NCI-H748 (cell line): ENCODE measurements at regions not wholly inside any gene's neighbourhood (a gene's known extent, or its start where the extent isn't known, plus 50 kb on each side); places are given as distances from the start of the nearest gene placed in this dataset.
"Not testable (repeated sequence)": the region's sequence is repeated elsewhere in the genome, so short reads cannot be mapped to it uniquely, and the experiment has no call there.

Source experiments
- DNase-seq: peaks from one replicate; lab custom pipeline; 2025; ENCODE audit not compliant: unreplicated experiment; lab: John Stamatoyannopoulos, UW

DNA sequence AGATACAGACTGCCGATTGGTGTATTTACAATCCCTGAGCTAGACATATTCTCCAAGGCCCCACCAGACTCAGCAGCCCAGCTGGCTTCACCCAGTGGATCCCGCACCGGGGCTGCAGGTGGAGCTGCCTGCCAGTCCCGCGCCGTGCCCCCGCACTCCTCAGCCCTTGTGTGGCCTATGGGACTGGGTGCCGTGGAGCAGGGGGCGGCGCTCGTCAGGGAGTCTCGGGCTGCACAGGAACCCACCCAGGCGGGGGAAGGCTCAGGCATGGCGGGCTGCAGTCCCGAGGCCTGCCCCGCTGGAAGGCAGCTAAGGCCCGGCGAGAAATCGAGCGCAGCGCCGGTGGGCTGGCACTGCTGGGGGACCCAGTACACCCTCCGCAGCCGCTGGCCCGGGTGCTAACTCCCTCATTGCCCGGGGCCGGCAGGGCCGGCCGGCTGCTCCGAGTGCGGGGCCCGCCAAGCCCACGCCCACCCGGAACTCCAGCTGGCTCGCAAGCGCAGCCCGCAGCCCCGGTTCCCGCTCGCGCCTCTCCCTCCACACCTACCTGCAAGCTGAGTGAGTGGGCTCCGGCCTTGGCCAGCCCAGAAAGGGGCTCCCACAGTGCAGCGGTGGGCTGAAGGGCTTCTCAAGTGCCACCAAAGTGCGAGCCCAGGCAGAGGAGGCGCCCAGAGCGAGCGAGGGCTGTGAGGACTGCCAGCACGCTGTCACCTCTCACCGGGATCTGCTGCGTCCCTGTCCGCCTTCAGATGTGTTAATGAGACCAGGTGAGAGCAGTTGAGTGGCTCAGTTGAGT is 137.8 kb upstream of the LCORL start:
- not testable (repeated sequence) for DNase-seq

DNA sequence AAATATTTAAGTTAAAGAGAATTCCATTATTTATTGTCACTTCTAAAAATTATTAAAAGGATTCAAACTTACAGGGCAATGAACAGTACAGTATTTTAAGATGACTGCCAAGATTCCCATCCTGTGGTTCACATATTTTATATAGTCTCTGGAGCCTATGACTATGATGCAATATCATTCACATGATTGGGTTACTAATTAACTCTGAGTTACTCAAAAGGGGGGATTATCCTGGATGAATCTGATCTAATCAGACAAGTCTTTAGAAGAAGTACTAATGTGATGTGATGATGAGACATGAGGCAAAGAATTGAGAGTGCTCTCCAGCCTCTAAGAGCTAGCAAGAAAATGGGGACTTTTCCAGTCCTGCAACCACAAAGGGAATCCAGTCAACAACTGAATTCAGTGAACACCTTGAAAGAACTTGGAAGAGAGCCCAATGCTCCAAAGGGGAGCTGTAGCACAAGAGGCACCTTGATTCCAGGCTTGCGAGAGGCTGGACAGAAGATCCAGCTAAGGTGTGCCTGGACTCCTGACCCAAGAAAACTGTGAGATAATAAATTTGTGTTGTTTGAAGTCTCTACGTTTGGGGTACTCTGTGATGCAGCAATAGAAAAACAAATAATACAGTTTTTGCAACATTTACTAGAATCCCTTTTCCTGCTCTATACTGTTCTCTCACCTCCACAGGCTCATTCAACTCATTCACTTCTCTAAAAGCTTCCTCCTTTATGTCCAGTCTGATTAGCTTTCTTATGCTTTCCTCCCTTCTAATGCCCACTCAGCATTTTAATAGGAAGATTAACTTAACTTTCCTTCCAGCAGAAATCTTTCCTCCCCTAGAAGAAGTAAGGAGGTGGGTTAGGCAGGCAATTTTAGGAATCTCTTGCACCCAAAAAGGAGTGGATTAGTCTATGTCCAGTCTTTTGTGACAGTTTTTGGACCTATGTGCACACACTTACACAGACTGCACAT is 133.8 kb upstream of the LCORL start:
- no peak for DNase-seq

DNA sequence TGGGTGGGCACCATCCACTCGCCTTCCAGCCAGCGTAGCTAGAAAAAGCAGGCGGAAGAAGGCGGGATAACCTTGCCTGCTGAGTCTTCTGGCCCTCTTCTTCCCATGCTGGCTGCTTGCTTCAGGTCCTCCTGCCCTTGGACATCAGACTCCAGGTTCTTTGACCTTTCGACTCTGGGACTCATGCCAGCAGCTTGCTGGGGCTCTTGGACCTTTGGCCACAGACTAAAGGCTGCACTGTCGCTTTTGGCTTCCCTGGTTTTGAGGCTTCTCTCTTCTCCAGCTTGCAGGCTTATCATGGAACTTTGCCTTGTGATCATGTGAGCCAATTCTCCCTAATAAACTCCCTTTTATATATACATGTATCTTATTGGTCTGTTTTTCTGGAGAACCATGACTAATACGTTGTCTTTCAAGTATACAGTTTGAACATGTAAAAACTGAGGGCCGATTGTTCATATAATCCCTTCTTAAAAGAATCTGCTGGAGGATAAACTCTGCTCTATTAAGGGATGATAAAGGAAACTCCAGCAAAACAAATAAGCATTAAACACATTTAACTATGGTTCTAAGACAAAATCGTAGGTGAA is 116.6 kb upstream of the LCORL start:
- no peak for DNase-seq

DNA sequence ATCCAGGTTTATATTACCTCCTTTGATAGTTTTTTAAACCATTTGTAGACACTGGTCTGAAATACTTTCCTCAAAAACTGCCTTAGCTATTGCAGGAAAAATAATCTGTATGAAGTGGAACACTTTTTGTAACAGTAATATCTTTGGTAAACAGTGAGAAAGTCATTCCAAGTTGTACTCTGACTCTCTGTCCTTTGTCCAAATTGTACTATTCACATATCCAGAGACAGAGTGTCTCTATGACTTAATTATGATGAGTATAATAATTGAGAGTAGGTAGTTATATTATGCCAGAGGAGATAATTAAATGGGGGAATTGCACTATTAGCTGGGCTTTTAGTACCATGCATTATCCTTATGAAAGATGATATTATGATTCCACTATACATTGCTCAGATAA is 112.6 kb upstream of the LCORL start:
- peak; percentile 64 for DNase-seq

DNA sequence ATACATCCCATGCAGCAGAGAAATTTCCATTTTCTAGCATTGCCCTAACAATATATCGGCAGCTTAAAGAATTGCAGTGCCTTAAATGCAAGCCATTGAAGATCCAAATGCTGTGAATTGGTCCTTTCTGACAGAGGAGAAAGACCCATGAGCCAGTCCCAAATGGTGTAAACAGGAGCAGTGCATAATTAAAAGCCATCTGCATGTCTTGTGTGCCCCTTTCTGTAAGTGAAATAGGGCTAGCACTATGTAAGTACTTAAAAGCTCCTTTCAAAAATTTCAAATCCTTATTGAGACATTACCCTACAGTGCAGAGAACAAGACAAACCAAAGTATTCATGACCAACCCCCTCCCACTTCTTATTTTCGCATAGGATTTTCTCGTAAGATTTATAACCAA is 108.7 kb upstream of the LCORL start:
- no peak for DNase-seq

DNA sequence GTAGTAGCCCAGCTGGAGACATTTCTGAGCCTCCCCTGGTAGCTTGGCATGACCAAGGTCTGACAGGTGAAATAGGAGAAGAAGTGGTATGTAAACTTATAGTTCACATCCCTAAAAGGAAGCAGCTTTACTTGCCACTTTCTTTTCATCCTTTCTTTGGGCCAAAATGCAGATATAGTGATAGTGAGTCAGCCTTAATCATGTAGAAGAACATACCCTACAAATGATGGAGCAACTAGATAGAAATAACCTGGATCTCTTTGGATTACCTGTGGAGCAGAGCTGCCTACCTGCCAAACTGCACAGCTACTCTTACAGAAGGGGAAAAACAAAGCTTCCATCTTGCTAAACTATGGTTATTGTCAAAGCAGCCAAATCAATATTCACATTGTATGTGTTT is 106.7 kb upstream of the LCORL start:
- DNase-seq, result no peak

DNA sequence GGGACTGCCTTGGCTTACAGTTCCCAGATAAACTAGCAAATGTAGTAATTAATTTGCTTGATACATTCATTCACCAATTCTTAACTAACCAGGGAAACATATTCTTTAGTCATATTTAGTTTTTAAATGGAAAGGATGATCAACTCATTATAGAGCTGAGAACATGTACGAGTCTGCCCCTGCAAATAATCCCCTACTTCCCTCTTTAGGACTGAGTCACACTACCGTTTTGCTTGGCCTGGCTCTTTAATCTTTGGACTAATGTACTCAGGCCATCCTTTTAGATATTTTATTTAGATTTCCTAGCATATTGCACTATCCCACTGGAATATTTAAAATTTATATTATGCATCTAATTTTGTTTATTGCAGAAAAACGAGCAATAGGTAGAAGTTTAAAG is 105.5 kb upstream of the LCORL start:
- DNase-seq, result no peak

DNA sequence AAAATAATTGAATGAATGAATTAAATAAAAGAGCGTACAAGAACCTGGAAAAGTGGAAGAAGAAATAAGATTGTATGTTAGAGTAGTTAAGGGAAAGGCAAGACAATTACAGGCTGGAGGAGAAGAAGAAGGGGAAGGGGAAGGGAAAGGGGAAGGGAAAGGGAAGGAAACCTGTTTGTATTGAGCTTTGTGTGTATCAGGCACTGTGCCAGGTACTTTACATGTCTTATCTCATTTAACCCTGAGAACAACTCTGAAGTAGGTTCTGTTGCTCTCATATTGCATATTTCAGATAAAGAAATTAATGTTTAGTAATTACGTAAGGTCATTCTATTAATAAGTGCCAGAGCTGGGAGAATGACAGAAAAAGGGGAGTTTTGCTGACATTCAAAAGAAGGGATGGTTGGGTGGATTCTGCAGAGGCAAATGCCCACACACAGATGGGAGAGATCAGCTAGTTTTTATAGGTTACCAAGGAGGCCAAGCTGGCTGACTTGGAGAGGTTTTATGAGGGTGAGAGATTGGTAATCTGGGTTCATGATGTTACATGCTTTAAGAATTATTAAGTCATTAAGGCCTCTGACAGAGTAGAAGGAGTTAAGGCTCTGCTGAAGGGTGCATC is 92.3 kb upstream of the LCORL start:
- no peak for DNase-seq

DNA sequence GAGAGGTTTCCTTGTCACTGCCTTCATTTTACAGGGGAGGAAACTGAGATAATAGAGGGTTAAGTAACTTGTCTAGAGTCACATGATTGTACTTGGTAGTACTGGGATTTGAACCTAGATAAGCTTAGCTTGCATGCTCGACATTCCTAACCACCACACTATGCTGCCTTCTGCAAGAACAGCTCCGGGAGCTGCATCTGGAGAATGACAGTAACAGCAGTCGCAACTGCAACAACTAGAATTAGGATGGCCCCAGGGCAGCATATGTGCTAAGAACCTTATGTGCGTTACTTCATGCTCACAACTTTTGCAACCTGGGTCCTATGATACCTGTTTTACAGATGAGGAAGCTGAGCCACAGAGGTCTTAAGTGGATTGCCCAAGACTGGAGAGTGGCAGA is 89.5 kb upstream of the LCORL start:
- no peak for DNase-seq

DNA sequence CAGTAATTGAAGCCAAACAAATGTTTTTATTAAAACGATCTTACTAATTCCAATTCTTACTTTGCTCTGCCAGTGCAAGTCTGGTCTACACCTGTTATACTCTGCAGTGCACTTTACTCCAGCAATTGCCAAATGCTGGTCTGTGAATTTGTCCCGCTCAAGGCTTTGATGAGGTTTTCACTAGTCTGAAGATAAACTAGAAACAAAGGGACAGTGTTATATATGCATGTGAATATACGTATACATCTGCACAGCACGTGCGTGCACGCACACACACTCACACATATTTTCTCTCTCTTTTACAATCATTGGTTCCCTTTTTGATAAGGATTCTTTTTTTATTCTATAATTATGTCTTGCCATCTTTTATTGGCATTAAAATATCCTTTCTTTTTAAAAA is 88.5 kb upstream of the LCORL start:
- DNase-seq, result no peak

DNA sequence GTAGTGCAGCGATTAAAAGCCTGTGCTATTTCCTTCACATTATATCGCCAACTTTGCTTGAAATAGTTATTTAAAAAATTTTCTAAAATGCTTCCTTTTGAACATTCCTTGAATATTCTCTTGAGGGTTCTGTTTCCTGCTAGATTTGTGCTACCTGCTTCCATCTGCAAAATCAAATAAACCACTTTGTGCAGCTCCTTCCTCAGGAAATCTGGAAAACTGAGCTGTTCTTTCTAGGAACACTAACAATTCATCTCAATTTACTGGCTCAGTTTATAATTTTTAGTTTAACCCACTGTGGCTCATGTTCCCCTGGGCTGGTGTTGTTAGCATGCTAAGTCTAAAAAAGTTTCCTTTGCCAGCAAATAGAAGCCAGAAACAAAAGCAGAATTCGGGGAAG is 88.1 kb upstream of the LCORL start:
- no peak for DNase-seq

DNA sequence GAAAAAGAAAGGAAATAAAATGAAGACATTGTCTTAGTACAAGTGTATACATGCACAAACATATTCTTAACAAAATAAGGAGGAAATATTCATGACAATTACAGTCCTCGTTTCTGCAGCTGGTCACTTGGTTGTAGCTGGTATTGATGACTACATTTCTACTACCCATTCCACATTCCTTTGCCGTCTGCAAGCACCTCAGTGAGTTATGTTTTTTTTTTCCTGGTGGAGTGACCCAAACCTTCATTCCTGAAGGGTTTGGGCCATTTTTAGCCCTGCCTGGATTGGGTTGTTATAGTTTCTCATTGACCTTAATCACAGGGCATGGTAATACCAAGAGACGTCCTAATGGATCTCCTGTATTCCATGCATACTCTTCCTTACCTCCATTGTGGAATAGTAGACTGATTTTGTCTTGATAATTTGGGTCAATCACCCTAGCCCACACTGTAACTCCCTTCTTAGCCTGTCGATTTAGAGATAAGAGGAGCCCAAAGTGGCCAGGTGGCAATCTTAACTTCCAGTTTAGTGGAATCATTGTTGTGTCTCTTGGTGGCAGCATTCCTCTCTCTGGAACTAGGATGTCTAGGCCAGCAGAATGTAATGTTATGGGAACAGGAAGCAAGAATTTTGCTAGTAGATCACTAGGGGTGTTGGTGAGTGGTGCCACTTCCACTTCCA is 86.4 kb upstream of the LCORL start:
- not testable (repeated sequence) for DNase-seq

DNA sequence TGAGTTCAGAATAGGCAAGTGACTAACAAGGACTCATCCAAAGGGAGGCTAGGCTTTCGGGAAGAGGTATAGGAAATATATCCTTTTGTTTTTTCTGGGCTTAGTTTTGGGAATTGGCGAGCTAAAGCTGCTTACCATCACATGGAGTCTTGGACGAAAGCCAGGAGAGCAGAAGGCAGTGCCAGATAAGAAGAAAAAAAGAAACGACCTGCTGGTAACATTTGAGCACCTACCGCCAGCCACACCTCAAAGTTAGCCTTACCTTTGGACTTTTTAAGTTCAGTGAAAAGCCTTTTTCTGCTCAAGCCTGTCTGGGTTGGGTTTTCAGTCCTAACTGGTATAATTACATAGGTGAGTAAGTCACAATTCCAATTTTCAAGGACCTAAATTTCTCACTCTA is 85.1 kb upstream of the LCORL start:
- DNase-seq, result peak; percentile 9

DNA sequence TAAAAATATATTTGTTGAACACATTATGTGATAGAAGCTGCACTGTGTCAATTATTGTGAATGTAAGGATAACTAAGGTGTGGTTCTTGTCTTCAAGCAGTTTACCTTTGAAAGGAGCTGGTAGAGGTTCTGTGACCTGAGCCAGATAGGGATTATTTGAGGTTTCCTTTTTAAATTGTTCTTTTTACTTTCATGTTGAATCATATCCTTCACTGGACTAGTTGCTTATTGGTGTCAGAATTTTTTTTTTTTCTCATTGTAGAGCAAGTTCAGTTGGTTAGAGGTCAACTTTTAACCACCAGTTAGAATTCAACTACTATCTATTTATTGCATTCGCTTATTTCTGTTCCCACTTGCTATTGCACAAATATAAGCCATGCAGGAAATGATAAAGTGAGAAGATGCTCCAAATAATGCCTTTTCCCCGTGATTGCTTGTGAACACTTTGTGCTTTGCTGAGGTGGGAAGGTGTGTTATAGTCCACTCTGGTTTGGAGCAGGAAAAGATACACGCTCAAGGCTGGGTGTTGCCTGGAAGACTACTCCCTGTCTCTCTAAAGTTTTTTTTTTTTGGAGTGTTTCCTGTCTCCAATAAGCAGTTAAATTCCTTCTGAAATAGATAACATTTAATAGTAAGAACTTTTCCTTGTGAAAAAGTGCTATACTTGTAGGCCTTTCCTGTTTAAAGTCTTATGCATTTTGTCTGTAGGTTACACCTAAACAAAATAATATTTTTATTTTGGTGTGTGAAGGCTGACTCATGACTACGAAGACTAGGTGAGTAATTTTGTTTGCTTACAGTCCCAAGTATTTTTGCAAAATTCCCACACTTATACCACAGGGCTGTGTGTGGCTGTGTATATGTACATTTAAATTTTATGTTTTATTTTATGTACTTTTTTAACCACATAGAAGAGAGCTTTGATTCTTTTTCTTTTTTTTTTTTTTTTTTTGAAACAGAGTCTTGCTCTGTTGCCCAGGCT is 83.8 kb upstream of the LCORL start:
- no peak for DNase-seq

DNA sequence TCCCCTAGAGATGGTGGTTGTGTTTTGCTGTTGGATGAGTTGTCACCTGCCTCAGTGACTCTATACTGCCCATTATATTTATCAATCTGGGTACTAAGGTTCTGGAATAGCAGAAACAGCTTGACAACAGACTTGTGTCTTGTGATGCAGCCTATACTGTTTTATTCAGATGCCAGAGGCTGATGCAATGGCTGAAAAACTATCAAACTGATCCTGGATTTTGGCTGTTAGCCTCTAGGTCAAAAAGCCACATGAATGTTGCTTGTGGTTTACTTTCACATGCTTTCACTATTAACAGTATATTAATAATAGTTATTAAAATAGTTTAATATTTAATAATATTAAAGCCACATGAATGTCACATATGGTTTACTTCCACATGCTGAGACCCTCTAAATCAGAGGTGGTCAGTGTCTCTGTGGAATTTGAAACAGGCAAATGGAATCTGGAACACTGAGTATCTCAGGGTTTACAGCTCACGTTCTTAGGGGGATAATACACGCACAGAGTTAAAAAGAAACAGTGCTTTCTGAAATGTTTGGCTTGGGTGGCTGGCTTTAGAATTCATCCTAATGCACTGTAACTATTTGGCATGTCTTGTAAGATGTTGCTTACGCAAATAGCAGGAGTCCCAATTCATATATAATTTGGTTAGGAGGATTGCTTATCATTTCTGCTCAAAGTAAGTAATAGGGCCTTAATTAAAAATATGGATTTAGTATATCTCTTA is 82.5 kb upstream of the LCORL start:
- no peak for DNase-seq

DNA sequence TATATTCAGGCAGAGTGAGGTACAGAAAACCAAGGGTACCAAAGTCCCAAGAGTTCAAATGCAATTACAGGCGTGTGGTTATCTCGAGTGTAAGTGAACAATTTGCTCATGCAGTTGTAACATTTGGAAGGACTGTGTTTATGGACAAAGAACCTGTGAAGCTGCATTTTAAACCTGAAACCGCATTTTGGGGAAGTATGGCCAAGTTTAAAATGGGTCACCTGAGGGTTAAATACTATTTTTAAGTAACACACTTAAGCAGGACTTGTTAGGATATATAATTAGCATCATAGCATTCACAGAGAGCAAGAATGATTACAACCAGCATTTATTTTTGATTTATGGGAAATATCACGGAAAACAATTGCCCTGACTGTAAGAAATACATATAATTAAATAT is 79.1 kb upstream of the LCORL start:
- DNase-seq, result no peak

DNA sequence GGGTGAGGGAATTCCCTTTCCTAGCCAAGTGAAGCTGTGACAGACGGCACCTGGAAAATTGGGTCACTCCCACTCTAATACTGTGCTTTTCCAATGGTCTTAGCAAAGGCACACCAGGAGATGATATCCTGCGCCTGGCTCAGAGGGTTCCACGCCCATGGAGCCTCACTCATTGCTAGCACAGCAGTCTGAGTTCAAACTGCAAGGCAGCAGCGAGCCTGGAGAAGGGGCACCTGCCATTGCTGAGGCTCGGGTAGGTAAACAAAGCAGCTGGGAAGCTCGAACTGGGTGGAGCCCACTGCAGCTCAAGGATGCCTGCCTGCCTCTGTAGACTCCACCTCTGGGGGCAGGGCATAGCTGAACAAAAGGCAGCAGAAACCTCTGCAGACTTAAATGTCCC is 68.9 kb upstream of the LCORL start:
- peak; percentile 68 for DNase-seq

DNA sequence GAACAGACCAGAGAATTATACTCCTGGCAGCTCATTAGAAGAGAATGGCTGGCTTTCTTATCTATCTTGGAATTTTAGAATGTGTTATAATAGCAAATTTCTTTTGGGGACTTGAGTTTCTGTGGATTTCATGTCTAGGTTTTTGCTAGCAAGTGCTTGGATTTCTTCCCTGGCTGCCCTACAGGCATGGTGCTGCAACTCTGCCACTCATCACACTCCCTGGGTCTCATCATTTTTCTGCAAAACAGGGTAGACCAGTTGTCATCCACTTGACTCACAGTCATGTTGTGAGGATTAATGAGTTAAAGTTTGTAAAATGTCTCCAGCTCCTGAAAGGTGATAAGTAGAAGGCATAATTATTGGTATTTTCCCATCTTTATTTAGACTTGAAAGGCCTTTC is 60.7 kb upstream of the LCORL start:
- DNase-seq, result no peak

DNA sequence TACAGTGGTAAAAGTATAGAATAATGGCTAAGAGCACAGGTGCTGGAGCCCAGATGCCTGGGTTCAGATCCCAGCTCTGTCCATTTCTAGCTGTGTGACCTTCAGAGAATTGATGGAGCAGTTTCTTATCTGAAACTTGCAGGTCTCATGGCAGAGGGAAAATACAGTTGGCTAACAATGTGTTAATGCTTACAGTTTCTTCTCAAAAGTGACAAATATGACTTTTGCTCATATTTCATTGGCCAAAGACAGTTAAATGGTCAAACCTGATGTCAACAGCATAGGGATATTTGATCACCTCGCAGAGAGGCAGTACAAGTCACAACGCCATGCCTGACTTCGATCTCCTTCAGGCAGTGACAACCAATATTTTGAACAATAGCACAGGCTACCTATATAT is 60.2 kb upstream of the LCORL start:
- DNase-seq, result no peak
